PC-3 (cell line): ENCODE measurements at regions not wholly inside any gene's neighbourhood (a gene's known extent, or its start where the extent isn't known, plus 50 kb on each side); places are given as distances from the start of the nearest gene placed in this dataset.

Experiments used
- CTCF ChIP-seq: fragments of 300-600 bp; sonication (generic); conservative IDR thresholded peaks from 2 replicates; pipeline ENCODE4 v1.5.1; 2017; ENCODE audit warnings: antibody characterized with exemption, low read depth, mild to moderate bottlenecking, low read length
- EZH2 ChIP-seq: fragments of 300-600 bp; sonication (generic); IDR thresholded peaks from one replicate; pipeline ENCODE4 v1.6.1; 2017; ENCODE audit warnings: antibody characterized with exemption, mild to moderate bottlenecking, low read length; ENCODE audit not compliant: unreplicated experiment
- EZH2phosphoT487 ChIP-seq: fragments of 300-600 bp; sonication (generic); IDR thresholded peaks from 2 replicates; pipeline ENCODE4 v1.6.1; 2018; ENCODE audit warnings: mild to moderate bottlenecking, antibody characterized with exemption, low read length, borderline replicate concordance

DNA sequence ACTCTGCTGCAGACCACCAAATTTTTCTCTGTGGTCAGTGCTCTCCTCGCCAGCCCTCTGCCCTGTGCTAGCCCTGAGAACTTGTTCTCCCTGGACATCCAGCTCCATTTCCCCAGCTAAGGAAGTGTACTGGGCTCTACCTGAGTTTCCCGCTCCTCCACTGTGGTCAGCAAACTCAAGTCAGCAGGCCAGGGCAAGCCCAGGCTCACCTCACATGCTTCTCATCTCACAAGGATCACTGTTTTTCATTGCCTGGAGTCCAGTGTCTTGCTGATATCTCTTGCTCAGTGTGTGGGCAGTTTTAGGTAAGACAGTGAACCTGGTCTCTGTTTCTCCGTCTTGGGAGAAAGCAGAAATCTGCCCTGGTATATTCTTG lies 201.4 kb downstream of the FOXO1 start:
- TF ChIP-seq CTCF (no peak), EZH2phosphoT487 (no peak), EZH2 (no peak)
